ENCODE measurements at regions not wholly inside any gene's neighbourhood (a gene's known extent, or its start where the extent isn't known, plus 50 kb on each side); places are given as distances from the start of the nearest gene placed in this dataset.

DNA sequence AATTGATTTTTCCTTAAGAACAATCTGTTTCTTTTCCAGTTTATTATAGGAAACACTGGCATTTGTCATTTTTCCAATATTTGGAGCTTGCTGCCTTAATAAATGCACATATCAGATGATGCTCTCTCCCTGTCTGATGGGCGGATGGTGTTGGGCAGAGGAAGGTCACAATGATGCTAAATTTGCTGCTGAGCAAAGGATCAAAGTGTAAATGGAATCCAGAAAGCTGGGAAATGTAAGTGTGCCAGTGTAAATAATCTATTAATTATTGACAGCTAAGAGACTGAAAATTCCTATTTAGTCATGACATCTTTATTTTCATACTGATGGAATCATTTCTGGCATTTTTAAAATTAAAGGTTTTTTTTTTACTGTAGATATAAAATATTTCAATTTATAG lies 243.2 kb downstream of the PTBP2 start:
- no peak for DNase-seq (ENCODE audit: low read depth in 2 of 2)

DNA sequence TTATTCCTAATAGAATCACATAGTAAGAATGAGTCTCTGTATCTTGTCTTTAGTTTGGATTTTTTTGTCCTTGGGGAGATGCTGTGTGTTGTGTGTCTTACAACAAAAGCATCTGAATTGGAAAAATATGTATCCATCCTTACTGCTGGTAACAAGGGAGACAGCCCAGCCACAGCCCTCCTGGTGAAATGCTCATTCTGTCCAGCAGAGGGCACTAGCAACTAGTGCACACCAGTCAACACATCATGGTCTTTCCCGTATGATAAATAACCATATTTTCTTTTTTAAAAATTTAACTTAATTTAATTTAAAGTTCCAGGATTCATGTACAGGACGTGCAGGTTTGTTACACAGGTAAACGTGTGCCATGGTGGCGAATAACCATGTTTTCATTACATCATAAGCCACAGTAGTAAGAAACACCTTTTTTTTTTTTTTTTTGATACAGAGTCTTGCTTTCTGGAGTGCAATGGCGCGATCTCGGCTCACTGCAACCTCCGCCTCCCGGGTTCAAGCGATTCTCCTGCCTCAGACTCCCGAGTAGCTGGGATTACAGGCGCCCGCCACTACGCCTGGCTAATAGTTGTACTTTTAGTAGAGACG lies 245.1 kb downstream of the PTBP2 start:
- DNase-seq (ENCODE audit: low read depth in 2 of 2), result peak; percentile 20 to 36

DNA sequence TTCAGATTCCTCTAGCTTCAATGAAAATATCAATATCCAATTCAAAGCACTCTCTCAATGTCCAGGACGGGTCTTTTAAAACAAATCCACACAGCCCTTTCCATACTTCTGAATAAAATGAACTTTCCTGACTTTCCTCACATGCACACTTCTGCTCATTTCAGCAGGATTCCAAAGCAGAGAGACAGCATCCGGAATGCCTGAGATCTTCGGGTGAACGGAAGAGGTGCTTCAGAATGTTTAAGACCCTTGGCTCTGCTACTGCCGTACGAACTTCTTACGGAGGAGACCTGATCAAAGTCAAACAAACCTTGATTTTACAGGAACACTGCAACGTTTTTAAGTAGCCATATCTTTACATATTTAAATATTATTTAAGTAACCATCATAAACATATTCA lies 245.7 kb downstream of the PTBP2 start:
- DNase-seq (ENCODE audit: low read depth in 2 of 2), result no peak

DNA sequence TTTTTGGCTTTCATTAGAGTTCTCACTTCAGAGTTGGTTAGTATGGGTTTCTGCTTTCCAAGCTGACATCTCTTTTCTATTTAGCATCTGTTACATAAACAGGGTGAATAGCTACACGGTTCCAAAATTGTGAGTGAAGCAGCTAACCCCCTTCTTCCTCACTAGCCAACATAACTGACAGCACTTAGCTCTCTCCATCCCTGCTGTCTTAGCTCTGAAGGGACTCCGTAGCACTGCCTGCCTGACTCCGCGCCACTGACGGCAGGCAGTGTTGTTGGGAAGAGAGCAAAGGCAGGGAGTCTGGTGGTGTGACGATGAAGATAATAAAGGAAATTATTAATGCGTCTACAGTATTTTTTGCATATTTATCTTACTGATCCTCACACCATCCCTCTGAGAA lies 247.0 kb downstream of the PTBP2 start:
- no peak for DNase-seq (ENCODE audit: low read depth in 2 of 2)

DNA sequence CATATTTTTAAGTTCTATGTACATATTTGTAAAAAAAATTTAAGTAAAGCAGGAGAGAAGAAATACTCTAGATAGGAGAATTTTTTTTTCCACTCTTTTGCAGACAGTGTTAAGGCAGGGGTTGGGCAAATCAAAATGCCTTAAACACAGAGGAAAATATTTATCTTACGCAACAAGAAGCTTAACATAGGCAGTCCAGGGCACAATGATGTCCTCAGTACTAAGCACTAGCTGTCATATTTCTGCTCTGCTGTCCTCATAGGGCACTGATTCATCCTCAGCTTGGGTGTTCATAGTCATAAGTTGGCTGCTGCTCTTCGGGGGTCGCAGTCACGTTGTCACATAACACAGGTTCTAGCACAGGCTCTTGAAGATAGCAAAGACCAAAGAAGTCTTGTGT lies 247.4 kb downstream of the PTBP2 start:
- no peak for DNase-seq (ENCODE audit: low read depth in 2 of 2)

DNA sequence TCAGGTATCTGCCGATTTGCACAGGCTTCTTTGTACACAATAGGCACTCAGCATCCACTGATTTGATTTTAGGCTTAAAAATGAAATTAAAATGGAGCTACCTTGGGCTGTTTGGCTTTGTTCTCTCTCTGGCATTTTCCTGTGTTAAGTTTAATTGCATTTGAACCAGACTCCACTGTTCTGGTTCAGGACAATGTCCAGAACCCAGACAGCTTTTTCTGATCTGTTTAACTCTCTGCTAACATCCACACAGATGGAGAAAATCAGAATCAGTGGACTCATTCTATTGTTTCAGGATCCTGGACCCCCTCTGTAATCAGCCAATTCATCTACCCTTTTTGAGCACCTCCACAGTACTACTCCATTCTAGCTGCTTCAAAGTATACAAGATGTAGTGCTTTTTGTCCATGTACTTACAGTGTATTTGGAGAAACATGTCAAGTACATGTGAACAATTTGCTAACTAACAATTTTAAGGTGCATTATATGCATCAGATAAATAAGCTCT lies 248.1 kb downstream of the PTBP2 start:
- DNase-seq (ENCODE audit: low read depth in 2 of 2), result no peak

DNA sequence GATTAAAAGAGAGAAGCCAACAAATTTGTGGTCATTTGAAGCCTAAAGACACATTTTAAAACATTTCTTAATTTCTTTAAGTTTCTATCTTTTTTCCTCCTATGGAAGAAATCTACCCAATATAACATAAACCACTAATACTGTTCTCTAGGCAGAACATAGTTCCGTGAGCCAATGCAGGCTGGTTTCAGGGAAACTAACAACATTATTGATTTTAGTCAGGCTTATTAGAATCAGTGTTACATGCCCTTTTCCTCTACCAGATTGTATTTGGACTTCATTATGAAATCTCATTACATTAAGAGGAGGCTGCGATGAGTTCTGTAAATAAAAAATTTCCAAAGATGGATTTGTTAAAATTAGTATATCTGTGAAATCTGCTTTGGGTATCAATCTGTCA lies 249.9 kb downstream of the PTBP2 start:
- DNase-seq (ENCODE audit: low read depth in 2 of 2), result no peak

DNA sequence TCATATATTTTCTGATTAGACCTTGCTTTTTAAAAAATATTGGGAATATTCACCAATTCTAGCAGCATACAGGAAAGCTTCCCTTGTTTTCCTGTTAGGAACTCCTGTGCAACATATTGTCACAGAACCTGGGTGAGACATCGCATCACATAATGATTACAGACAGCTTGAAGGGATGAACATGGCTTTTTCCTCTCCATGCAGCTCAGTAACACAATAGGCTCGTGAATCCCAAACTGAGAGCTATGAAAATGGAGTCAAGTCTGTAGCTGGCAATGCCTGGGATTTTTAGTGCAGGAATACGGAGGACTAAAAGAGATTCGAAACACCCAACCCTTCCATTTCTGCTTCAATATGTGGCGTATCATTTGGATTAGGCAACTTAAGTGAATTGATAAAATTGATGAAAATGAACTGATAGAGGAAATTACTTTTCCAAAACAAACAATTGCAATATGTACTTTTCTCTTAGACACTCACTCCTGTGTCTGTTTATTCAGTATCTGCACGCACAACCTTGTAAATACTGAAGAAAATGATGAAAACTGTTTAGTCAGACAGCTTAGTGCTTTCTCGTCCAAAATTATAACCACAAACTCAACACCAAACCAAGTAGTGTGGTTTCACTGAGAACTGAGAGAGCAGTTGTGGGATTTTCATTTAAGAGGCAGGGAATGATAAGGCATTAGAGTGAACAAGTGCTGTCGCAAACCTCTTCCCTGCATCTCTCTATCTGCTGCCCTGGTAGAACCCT lies 250.4 kb downstream of the PTBP2 start:
- no peak for DNase-seq (ENCODE audit: low read depth in 2 of 2)

DNA sequence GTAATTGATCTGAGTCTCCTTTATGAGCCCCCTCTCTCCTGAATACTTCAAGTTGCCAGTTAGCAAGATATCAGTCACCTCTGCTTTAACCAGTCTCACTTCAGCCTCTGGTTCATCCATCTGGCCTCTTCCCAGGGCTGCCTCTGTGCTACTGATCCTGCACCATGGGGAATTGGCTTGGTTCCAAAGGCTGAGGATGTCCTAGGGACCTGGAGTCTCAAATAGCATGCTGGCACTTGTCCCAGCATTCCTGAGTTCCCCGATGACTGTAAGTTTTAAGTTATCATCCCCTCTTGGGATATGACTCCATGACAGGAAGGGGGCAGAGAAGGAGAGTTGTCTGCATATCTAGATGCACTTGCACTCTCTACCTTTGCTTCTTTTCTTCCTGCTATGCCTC lies 252.0 kb downstream of the PTBP2 start:
- DNase-seq (ENCODE audit: low read depth in 2 of 2), result no peak

DNA sequence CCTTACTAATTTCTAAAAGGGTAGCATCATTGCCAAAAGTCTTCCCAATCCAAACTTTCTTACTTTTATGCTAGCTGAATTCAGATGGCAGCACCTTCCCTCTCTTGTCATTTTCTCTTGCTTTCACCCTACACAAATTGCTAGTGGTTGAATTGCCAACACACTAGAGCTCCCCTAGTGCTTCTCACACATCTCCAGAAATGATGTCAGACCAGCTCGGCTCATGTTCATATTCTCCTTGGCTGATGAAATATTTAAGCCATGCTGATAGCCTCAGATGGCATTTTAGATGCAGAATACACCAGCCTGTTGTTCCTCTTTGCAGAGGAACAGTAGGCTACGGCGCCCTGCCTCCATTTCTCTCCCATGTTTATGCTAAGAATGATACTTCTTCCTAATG lies 256.9 kb downstream of the PTBP2 start:
- no peak for DNase-seq (ENCODE audit: low read depth in 2 of 2)

DNA sequence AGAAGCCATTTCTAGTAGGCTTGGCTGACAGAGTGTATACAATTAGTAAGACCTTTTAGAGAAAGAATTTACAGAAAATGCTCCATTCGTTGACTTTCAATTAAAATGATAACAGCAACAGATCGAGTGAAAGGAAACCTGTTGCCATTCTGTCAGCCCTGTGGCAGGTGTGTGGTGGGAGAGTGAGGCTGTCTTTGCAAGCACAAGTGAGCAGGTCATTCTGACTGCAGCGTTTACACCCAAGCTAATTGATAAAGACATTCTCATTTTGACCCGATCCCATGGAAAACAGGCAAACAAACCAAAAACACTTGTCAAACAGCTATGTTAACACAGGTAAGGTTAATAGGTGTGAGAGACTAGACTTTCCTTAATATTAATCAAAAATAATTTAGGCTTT lies 257.3 kb downstream of the PTBP2 start:
- no peak for DNase-seq (ENCODE audit: low read depth in 2 of 2)

DNA sequence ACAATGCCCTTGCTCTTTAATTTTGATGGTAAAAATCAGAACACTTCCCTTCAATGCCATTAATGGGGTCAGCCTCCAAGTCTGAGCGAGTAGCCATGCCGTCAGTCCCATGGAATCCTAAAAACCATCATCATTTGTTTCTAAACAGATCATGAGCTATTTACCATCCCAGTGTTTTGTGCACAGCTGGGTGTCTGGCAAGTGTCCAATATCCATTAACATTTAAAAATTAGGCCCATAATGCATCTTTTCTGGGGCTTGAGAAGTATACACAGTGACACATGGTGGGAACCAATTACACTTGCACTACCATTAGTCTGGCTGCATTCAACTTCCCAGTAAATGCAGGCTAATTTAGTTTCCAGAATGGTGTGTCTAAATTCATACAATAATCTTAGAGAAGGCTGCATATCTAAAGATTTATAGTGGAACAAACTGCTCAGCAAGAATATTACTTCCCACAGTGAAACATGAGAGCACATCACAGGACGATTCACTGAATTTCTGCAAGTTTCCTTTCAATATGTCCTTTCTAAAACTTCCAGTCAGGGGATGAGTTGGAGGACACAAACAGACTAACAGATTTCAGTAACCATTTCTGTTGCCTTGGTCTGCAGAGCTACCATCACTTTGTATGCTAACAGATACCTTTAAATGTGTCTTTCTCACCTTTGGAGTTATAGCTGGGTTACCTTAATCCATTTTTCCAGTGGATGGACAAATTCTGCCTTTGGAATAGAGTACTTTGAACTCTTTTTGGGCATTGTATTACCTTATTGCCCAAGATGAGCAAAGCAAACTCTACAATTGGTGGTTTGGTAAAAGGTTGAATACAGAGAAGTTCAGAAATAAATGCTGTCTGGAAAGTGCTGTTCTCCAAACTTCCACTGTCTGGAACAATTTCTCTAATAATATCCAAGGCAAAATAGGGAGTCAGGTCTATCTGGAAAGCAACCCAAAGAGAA lies 258.0 kb downstream of the PTBP2 start:
- DNase-seq (ENCODE audit: low read depth in 2 of 2), result no peak

DNA sequence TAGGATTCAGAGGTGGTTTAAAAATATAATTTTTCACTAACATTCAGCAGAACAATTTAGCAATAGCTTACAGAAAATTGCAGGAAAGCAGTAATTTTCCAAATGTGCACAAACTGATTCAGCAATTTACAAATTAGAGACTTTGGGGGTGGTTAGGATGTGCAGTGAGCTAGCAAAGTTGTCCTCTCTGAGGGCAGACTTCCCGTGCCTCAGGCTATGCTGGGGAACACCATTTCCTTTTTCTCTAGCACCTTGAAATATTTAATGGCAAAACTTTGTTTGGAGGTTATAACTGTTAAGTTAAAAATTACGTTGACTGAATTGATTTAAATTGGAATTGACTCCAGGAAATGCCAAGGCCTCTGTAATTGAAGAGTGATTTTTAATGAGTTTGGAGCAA lies 258.9 kb downstream of the PTBP2 start:
- no peak for DNase-seq (ENCODE audit: low read depth in 2 of 2)

DNA sequence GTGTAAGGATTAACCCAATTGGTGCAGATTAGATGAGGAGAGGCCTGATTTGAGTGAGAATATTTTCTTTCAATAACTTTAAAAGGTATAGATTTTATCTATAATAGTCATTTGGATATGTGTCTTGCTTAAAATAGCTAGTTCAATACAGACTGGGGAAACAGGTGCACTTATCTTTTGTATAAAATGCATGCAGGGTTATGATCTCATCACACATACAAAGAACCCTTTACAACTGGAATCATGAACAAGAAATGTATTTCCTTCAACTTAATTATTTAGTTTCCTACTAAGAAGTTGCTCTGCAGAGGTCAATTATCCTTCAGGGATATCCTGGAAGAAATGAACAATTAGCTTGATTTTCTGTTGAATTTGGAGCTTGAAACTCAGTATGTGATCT lies 259.6 kb downstream of the PTBP2 start:
- DNase-seq (ENCODE audit: low read depth in 2 of 2), result no peak

DNA sequence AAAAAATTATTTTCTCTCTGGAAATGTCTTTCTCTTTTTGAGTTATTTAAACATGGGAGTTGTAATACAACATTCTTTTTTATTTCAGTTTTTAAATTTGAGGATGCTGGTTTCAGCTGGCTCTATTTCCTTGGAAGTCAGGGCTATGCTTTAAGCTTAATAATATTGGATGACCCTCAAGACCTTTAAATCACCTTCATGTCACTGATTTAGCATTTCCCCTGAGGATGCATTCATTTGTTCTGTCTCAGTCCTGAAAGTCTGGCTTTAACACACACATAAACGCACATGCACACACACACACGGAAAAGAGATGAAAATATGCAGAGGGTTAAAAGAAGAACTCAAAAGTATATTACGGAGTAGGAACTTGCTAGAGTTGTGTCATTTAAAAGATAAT lies 260.5 kb downstream of the PTBP2 start:
- DNase-seq (ENCODE audit: low read depth in 2 of 2), result no peak

DNA sequence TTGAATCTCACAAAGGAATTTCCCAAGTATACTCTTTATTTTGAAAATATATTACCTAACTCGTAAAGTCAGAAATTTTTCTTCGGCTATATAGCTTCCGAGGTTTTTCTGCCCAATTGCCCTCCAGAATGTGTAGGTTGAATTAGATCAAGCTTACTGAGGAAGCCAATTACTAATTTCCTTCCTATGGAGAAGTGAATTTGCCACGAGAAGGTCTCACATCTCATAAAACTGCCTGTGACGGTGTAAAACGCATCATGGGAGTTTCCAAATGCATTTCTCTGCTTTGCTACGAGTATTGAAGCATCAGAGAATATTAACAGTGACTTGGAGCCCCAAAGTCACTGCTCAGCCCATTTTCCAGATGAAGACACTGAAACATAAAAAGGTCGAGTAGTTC lies 262.3 kb downstream of the PTBP2 start:
- DNase-seq (ENCODE audit: low read depth in 2 of 2), result no peak

DNA sequence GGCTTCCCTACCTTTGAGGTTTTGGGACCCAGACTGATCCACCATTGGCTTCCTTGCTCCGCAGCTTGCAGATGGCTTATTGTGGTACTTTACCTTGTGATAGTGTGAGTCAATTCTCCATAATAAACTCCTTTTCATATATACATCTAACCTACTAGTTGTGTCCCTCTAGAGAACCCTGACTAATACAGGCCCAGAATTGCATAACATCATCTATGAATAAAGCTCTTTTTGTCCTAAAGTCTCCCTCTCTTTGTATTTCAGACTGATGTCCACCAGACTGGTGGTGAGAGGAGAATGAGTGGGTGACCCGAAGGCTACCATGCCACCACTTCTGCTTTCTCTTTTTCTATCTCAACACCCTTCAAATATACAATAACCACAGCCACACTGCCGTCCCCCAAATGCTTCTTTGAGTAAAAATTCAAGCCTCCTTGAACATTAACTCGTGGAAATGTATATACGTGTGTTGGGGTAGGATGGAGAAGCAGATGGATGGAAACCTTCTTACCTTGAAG lies 265.7 kb downstream of the PTBP2 start:
- DNase-seq (ENCODE audit: low read depth in 2 of 2), result no peak

DNA sequence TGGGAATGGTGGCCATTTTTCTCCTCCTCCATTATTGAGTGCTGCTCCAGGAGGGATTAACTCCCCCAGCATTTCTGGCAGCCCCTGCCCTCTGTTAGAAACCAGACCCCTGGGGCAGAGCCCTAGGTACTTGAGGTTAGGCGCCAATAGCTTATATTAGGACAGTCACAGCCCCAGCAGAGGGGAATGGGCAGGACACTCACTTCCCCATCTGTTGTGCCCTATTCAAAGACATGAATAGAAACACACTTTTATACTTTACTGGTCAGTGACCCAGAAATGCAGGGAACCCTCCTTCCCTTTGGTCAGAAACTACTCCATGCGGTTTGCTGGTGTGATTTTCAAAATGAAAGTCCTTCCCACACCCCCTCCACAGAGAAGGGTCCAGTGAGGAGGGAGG lies 267.7 kb downstream of the PTBP2 start:
- DNase-seq (ENCODE audit: low read depth in 2 of 2), result no peak

DNA sequence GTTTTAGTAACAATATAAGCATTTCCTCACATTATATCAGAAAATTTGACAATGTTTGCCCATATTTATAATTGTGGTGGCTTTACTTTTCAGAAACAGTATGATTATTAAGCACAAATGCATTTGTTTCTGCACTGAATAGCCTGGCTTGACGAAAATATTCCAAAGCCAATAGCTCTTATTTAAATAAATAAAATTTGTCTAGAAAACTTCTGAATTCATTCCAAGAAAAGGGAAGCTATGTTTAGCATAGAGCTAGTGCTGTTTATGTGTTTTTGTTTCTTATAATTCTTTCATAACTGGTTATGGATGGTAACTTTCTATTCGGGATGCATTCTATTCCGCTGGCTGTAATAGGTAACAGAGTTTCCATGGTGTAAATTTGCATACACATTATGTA lies 268.6 kb downstream of the PTBP2 start:
- no peak for DNase-seq (ENCODE audit: low read depth in 2 of 2)

DNA sequence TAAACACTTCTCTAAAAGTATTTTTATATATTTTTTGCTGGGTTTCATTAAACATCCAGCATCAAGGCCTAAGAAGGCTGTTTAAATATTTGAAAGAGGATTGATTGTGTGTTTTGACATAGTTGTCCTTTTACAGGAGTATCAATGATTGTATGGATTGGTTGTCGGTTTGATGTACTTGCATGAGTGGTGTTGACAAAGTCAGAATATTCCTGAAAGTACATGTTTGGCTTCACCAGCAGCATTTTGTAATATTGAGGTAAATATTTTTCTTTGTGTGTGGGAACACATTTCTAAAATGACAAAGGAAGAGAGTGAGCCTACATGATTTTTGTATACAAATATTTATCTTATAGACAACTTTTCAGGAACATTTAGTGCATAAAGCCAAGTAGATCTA lies 269.7 kb downstream of the PTBP2 start:
- no peak for DNase-seq (ENCODE audit: low read depth in 2 of 2)

DNA sequence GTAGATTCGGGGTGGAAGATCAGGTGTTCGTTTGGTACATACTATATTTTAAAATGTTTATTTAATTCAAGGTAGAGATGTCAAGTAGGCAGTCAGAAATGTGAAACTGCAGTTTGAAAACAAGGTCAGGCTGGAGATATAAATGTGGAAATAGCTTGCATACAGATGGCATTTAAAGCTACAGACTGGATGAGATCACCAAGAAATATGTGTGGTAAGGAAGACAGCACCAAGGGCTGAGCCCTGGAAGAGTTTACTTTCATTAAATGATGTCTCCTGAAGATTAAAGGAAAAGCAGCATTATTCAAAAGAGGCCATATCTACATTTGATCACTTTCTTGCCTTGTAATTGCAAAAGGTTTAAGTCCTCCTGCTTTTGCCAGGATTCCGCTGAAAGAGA lies 271.3 kb downstream of the PTBP2 start:
- no peak for DNase-seq (ENCODE audit: low read depth in 2 of 2)

DNA sequence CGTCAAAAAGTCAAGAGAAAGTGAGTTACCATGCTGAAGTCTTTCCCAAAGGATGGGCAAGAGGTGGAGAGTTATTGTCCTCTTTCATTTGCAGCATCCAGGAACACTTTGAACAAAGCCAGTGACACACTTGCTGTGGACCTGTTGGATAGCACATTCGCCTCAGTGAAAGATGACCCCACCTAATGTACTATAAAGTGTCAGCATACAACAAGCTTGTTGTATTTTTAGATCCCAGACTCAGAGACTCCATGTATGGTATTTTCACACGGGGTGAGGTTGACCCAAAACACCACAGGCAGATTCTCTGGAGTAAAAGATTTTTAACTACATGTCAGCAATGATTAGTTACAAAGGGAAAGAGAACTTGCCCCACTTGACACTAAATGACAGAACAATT lies 273.8 kb downstream of the PTBP2 start:
- no peak for DNase-seq (ENCODE audit: low read depth in 2 of 2)

All from stimulated activated CD8-positive, alpha-beta memory T cell treated with anti-CD3 and anti-CD28 coated beads, Interleukin-15, amount 100 ng/mL, for 4 hours (primary cell).